ENCODE measurements at regions not wholly inside any gene's neighbourhood (a gene's known extent, or its start where the extent isn't known, plus 50 kb on each side); places are given as distances from the start of the nearest gene placed in this dataset.

- Histone ChIP-seq H3K27me3 (replicated peaks; ENCODE audit: insufficient read depth, low read depth, low read length, poor library complexity) (no peaks in the 10 kb centered on the region), H3K27ac (ENCODE audit: low read depth, low read length, poor library complexity, severe bottlenecking) (no peak overlapping the region), H3K4me3 (ENCODE audit: low read depth, low read length, poor library complexity, severe bottlenecking) (no peak overlapping the region), H3K4me1 (ENCODE audit: insufficient read depth, low read length, poor library complexity, severe bottlenecking) (no peaks in the 10 kb centered on the region), H3K9me3 (ENCODE audit: low read depth, low read length, poor library complexity, severe bottlenecking) (peaks cover 17% of the 10 kb centered on the region), H3K36me3 (ENCODE audit: insufficient read depth, low read length, poor library complexity, severe bottlenecking) (peaks cover 3% of the 10 kb centered on the region)
- ChIA-PET CTCF (no interaction called here), POLR2A (ENCODE audit: low non-redundant PET) (no interaction called here)
- TF ChIP-seq CTCF (conservative IDR thresholded peaks at IDR 0.05; ENCODE audit: low read depth, low read length) (no peak), EZH2 (IDR thresholded peaks at IDR 0.05; ENCODE audit: borderline replicate concordance, low read depth, low read length, poor library complexity, severe bottlenecking) (no peak)
- DNase-seq (ENCODE audit: low spot score) = no peak
- no TSS peak for BruUV-seq (replicated peaks)
- intact Hi-C loops (cut with micrococcal nuclease; ENCODE audit: unreplicated experiment) = no loop called here
Observed at GRCh38 chr3:163335429-163335828, 1742.9 kb downstream of the SI start.

GRCh38 chr3:163328680-163329079 lies 1749.6 kb downstream of the SI start:
- H3K4me1 ChIP-seq (ENCODE audit: insufficient read depth, low read length, poor library complexity, severe bottlenecking) = no peaks in the 10 kb centered on the region
- no peak overlapping the region for H3K27ac ChIP-seq (ENCODE audit: low read depth, low read length, poor library complexity, severe bottlenecking)
- CTCF ChIA-PET = no interaction called here
- no TSS peak for BruUV-seq (replicated peaks)
- intact Hi-C loops (cut with micrococcal nuclease; ENCODE audit: unreplicated experiment) = no loop called here
- H3K9me3 ChIP-seq (ENCODE audit: low read depth, low read length, poor library complexity, severe bottlenecking) = peaks cover 9% of the 10 kb centered on the region
- TF ChIP-seq CTCF (conservative IDR thresholded peaks at IDR 0.05; ENCODE audit: low read depth, low read length) (no peak), EZH2 (IDR thresholded peaks at IDR 0.05; ENCODE audit: borderline replicate concordance, low read depth, low read length, poor library complexity, severe bottlenecking) (no peak)
- H3K4me3 ChIP-seq (ENCODE audit: low read depth, low read length, poor library complexity, severe bottlenecking) = no peak overlapping the region
- POLR2A ChIA-PET (ENCODE audit: low non-redundant PET) = no interaction called here
- H3K27me3 ChIP-seq (replicated peaks; ENCODE audit: insufficient read depth, low read depth, low read length, poor library complexity) = no peaks in the 10 kb centered on the region
- H3K36me3 ChIP-seq (ENCODE audit: insufficient read depth, low read length, poor library complexity, severe bottlenecking) = no peaks in the 10 kb centered on the region
- no peak for DNase-seq (ENCODE audit: low spot score)

- Histone ChIP-seq H3K36me3 (ENCODE audit: insufficient read depth, low read length, poor library complexity, severe bottlenecking) (no peaks in the 10 kb centered on the region), H3K27ac (ENCODE audit: low read depth, low read length, poor library complexity, severe bottlenecking) (no peak overlapping the region), H3K27me3 (replicated peaks; ENCODE audit: insufficient read depth, low read depth, low read length, poor library complexity) (no peaks in the 10 kb centered on the region), H3K4me3 (ENCODE audit: low read depth, low read length, poor library complexity, severe bottlenecking) (no peak overlapping the region), H3K9me3 (ENCODE audit: low read depth, low read length, poor library complexity, severe bottlenecking) (peaks cover 13% of the 10 kb centered on the region), H3K4me1 (ENCODE audit: insufficient read depth, low read length, poor library complexity, severe bottlenecking) (no peaks in the 10 kb centered on the region)
- BruUV-seq (replicated peaks) = no TSS peak
- ChIA-PET POLR2A (ENCODE audit: low non-redundant PET) (no interaction called here), CTCF (no interaction called here)
- TF ChIP-seq EZH2 (IDR thresholded peaks at IDR 0.05; ENCODE audit: borderline replicate concordance, low read depth, low read length, poor library complexity, severe bottlenecking) = no peak
- no peak for TF ChIP-seq CTCF (conservative IDR thresholded peaks at IDR 0.05; ENCODE audit: low read depth, low read length)
- no peak for DNase-seq (ENCODE audit: low spot score)
- intact Hi-C loops (cut with micrococcal nuclease; ENCODE audit: unreplicated experiment) = no loop called here
Observed at GRCh38 chr3:163327086-163327485, 1751.2 kb downstream of the SI start.

Measured in A673 (cell line).